ENCODE measurements at regions not wholly inside any gene's neighbourhood (a gene's known extent, or its start where the extent isn't known, plus 50 kb on each side); places are given as distances from the start of the nearest gene placed in this dataset.

GRCh38 chr15:69577397-69577796 lies 124.8 kb downstream of the RPLP1 start:
- DNase-seq = no peak

GRCh38 chr15:69578252-69578651 lies 125.6 kb downstream of the RPLP1 start:
- DNase-seq = no peak

GRCh38 chr15:69578787-69579583 lies 126.4 kb downstream of the RPLP1 start:
- no peak for DNase-seq

- no peak for DNase-seq
These were observed 127.5 kb downstream of the RPLP1 start for GRCh38 chr15:69579950-69580618.

GRCh38 chr15:69583626-69584025 lies 131.0 kb downstream of the RPLP1 start:
- DNase-seq = no peak

GRCh38 chr15:69585937-69586336 lies 133.3 kb downstream of the RPLP1 start:
- DNase-seq = no peak

- no peak for DNase-seq
These were observed 134.1 kb downstream of the RPLP1 start for GRCh38 chr15:69586721-69587120.

GRCh38 chr15:69587723-69588426 lies 135.3 kb downstream of the RPLP1 start:
- DNase-seq = no peak

- no peak for DNase-seq
These were observed 137.6 kb downstream of the RPLP1 start for GRCh38 chr15:69590201-69590710.

GRCh38 chr15:69590932-69591524 lies 138.4 kb downstream of the RPLP1 start:
- DNase-seq = no peak

GRCh38 chr15:69591905-69592508 lies 139.4 kb downstream of the RPLP1 start:
- DNase-seq = no peak

GRCh38 chr15:69592954-69593353 lies 140.3 kb downstream of the RPLP1 start:
- DNase-seq = no peak

GRCh38 chr15:69593488-69593887 lies 140.9 kb downstream of the RPLP1 start:
- no peak for DNase-seq

GRCh38 chr15:69593981-69594966 lies 141.7 kb downstream of the RPLP1 start:
- peak; percentile 30 for DNase-seq

- DNase-seq = no peak
These were observed 142.6 kb downstream of the RPLP1 start for GRCh38 chr15:69595009-69595791.

- DNase-seq = no peak
These were observed 144.5 kb downstream of the RPLP1 start for GRCh38 chr15:69597061-69597592.

- DNase-seq = no peak
These were observed 146.7 kb downstream of the RPLP1 start for GRCh38 chr15:69599271-69599670.

- no peak for DNase-seq
These were observed 148.0 kb downstream of the RPLP1 start for GRCh38 chr15:69600556-69601085.

GRCh38 chr15:69601711-69602504 lies 149.3 kb downstream of the RPLP1 start:
- DNase-seq = no peak

Data from GOT3 (cell line).